Inflammatory macrophage (primary cell): ENCODE measurements at regions not wholly inside any gene's neighbourhood (a gene's known extent, or its start where the extent isn't known, plus 50 kb on each side); places are given as distances from the start of the nearest gene placed in this dataset.
"Not testable (repeated sequence)": the region's sequence is repeated elsewhere in the genome, so short reads cannot be mapped to it uniquely, and the experiment has no call there.

ENCODE experiments used
- DNase-seq, 2 donors: peaks; one replicate each; pipeline ENCODE4 v3.0.0-alpha.2; 2020 to 2022

- DNase-seq = no peak
Observed at GRCh38 chr12:30578426-30578825, 117.2 kb downstream of the IPO8 start.

GRCh38 chr12:30573145-30573544 lies 122.5 kb downstream of the IPO8 start:
- DNase-seq = no peak

- no peak for DNase-seq
Observed at GRCh38 chr12:30570211-30570890, 125.3 kb downstream of the IPO8 start.

GRCh38 chr12:30569426-30569825 lies 126.2 kb downstream of the IPO8 start:
- DNase-seq = no peak

GRCh38 chr12:30568453-30568852 lies 127.2 kb downstream of the IPO8 start:
- DNase-seq = no peak

- no peak for DNase-seq
Observed at GRCh38 chr12:30567082-30567481, 128.6 kb downstream of the IPO8 start.

GRCh38 chr12:30564394-30564793 lies 131.3 kb downstream of the IPO8 start:
- DNase-seq = no peak

GRCh38 chr12:30548203-30548602 lies 147.5 kb downstream of the IPO8 start:
- no peak for DNase-seq

GRCh38 chr12:30546121-30546520 lies 149.5 kb downstream of the IPO8 start:
- no peak for DNase-seq

GRCh38 chr12:30544704-30545103 lies 151.0 kb downstream of the IPO8 start:
- DNase-seq = not testable (repeated sequence)

GRCh38 chr12:30537228-30537627 lies 158.4 kb downstream of the IPO8 start:
- DNase-seq = no peak

- DNase-seq = no peak
Observed at GRCh38 chr12:30533558-30534265, 162.0 kb downstream of the IPO8 start.

- no peak for DNase-seq
Observed at GRCh38 chr12:30531731-30532678, 163.7 kb downstream of the IPO8 start.

- no peak for DNase-seq
Observed at GRCh38 chr12:30529489-30530269, 166.0 kb downstream of the IPO8 start.

- no peak for DNase-seq
Observed at GRCh38 chr12:30525171-30525570, 170.5 kb downstream of the IPO8 start.

- not testable (repeated sequence) for DNase-seq
Observed at GRCh38 chr12:30520285-30520684, 175.4 kb downstream of the IPO8 start.

- DNase-seq = no peak
Observed at GRCh38 chr12:30519535-30519934, 176.1 kb downstream of the IPO8 start.

- DNase-seq = no peak
Observed at GRCh38 chr12:30517320-30517719, 178.3 kb downstream of the IPO8 start.

- no peak for DNase-seq
Observed at GRCh38 chr12:30515351-30515750, 180.3 kb downstream of the IPO8 start.

- no peak for DNase-seq
Observed at GRCh38 chr12:30514666-30515065, 181.0 kb downstream of the IPO8 start.

- DNase-seq = no peak
Observed at GRCh38 chr12:30508205-30508967, 187.3 kb downstream of the IPO8 start.

GRCh38 chr12:30507576-30507975 lies 188.1 kb downstream of the IPO8 start:
- DNase-seq = no peak
